ENCODE measurements at regions not wholly inside any gene's neighbourhood (a gene's known extent, or its start where the extent isn't known, plus 50 kb on each side); places are given as distances from the start of the nearest gene placed in this dataset.

GRCh38 chr16:13338044-13338443 is 436.6 kb downstream of the SHISA9 start:
- Histone ChIP-seq H3K9me3 (no peaks in the 10 kb centered on the region), H3K27me3 (no peaks in the 10 kb centered on the region), H3K4me1 (no peaks in the 10 kb centered on the region), H3K27ac (no peak overlapping the region), H3K4me3 (no peak overlapping the region), H3K36me3 (no peaks in the 10 kb centered on the region)
- intact Hi-C loops (cut with DNase I), result no loop called here
- TF ChIP-seq CTCF (IDR thresholded peaks at IDR 0.05), result no peak
- DNase-seq (ENCODE audit: low spot score in 2 of 2), result no peak

GRCh38 chr16:13342675-13343074 is 441.3 kb downstream of the SHISA9 start:
- DNase-seq (ENCODE audit: low spot score in 2 of 2), result no peak
- Histone ChIP-seq H3K4me3 (no peak overlapping the region), H3K9me3 (no peaks in the 10 kb centered on the region), H3K27me3 (no peaks in the 10 kb centered on the region), H3K27ac (no peak overlapping the region), H3K36me3 (no peaks in the 10 kb centered on the region), H3K4me1 (no peaks in the 10 kb centered on the region)
- intact Hi-C loops (cut with DNase I), result no loop called here
- TF ChIP-seq CTCF (IDR thresholded peaks at IDR 0.05), result no peak

- Histone ChIP-seq H3K4me1 (no peaks in the 10 kb centered on the region), H3K36me3 (no peaks in the 10 kb centered on the region), H3K27ac (no peak overlapping the region), H3K27me3 (no peaks in the 10 kb centered on the region), H3K9me3 (no peaks in the 10 kb centered on the region), H3K4me3 (no peak overlapping the region)
- intact Hi-C loops (cut with DNase I), result no loop called here
- no peak for TF ChIP-seq CTCF (IDR thresholded peaks at IDR 0.05)
- DNase-seq (ENCODE audit: low spot score in 2 of 2), result no peak
These were observed 442.6 kb downstream of the SHISA9 start for GRCh38 chr16:13344001-13344400.

GRCh38 chr16:13348416-13348815 is 447.0 kb downstream of the SHISA9 start:
- no peak for TF ChIP-seq CTCF (IDR thresholded peaks at IDR 0.05)
- Histone ChIP-seq H3K27ac (no peak overlapping the region), H3K27me3 (no peaks in the 10 kb centered on the region), H3K4me1 (no peaks in the 10 kb centered on the region), H3K4me3 (no peak overlapping the region), H3K36me3 (no peaks in the 10 kb centered on the region), H3K9me3 (no peaks in the 10 kb centered on the region)
- intact Hi-C loops (cut with DNase I), result no loop called here
- no peak for DNase-seq (ENCODE audit: low spot score in 2 of 2)

GRCh38 chr16:13350000-13350399 is 448.6 kb downstream of the SHISA9 start:
- intact Hi-C loops (cut with DNase I), result no loop called here
- no peaks in the 10 kb centered on the region for H3K36me3 ChIP-seq
- no peaks in the 10 kb centered on the region for H3K9me3 ChIP-seq
- no peaks in the 10 kb centered on the region for H3K4me1 ChIP-seq
- H3K4me3 ChIP-seq, result no peak overlapping the region
- no peak overlapping the region for H3K27ac ChIP-seq
- DNase-seq (ENCODE audit: low spot score in 2 of 2), result no peak
- TF ChIP-seq CTCF (IDR thresholded peaks at IDR 0.05), result no peak
- no peaks in the 10 kb centered on the region for H3K27me3 ChIP-seq

- intact Hi-C loops (cut with DNase I), result no loop called here
- no peak for TF ChIP-seq CTCF (IDR thresholded peaks at IDR 0.05)
- Histone ChIP-seq H3K9me3 (no peaks in the 10 kb centered on the region), H3K4me1 (no peaks in the 10 kb centered on the region), H3K27me3 (no peaks in the 10 kb centered on the region), H3K4me3 (no peak overlapping the region), H3K27ac (no peak overlapping the region), H3K36me3 (no peaks in the 10 kb centered on the region)
- DNase-seq (ENCODE audit: low spot score in 2 of 2), result no peak
These were observed 449.8 kb downstream of the SHISA9 start for GRCh38 chr16:13351181-13351580.

All from ascending aorta (tissue), 2 donors.